GM21367 (cell line): ENCODE measurements at regions not wholly inside any gene's neighbourhood (a gene's known extent, or its start where the extent isn't known, plus 50 kb on each side); places are given as distances from the start of the nearest gene placed in this dataset.
A peak's percentile ranks its signal among the peaks of the same experiment; 100 is the strongest.

Source experiments
- ATAC-seq: cut with Tn5 transposase; IDR thresholded peaks from one replicate; pipeline ENCODE4 v1.9.1; 2021; ENCODE audit not compliant: unreplicated experiment

- ATAC-seq, result no peak
Observed at GRCh38 chr12:24724814-24725213, 224.1 kb downstream of the BCAT1 start.

- ATAC-seq, result no peak
Observed at GRCh38 chr12:24723759-24724158, 225.1 kb downstream of the BCAT1 start.

GRCh38 chr12:24721191-24721590 lies 227.7 kb downstream of the BCAT1 start:
- no peak for ATAC-seq

GRCh38 chr12:24719293-24719721 lies 229.6 kb downstream of the BCAT1 start:
- ATAC-seq, result peak; percentile 88

GRCh38 chr12:24718617-24719016 lies 230.3 kb downstream of the BCAT1 start:
- ATAC-seq, result no peak

GRCh38 chr12:24714237-24714636 lies 234.7 kb downstream of the BCAT1 start:
- no peak for ATAC-seq

- no peak for ATAC-seq
Observed at GRCh38 chr12:24711056-24712008, 237.6 kb downstream of the BCAT1 start.

GRCh38 chr12:24709216-24709615 lies 239.7 kb downstream of the BCAT1 start:
- no peak for ATAC-seq

- ATAC-seq, result no peak
Observed at GRCh38 chr12:24708718-24709117, 240.2 kb downstream of the BCAT1 start.

GRCh38 chr12:24708043-24708442 lies 240.9 kb downstream of the BCAT1 start:
- no peak for ATAC-seq

- no peak for ATAC-seq
Observed at GRCh38 chr12:24707334-24707733, 241.6 kb downstream of the BCAT1 start.

- peak; percentile 98 for ATAC-seq
Observed at GRCh38 chr12:24705741-24706358, 243.1 kb downstream of the BCAT1 start.

GRCh38 chr12:24705216-24705615 lies 243.7 kb downstream of the BCAT1 start:
- no peak for ATAC-seq

- ATAC-seq, result no peak
Observed at GRCh38 chr12:24701343-24701742, 247.6 kb downstream of the BCAT1 start.

- no peak for ATAC-seq
Observed at GRCh38 chr12:24698972-24699371, 249.9 kb downstream of the BCAT1 start.

- no peak for ATAC-seq
Observed at GRCh38 chr12:24697769-24698168, 251.1 kb downstream of the BCAT1 start.

- no peak for ATAC-seq
Observed at GRCh38 chr12:24697295-24697694, 251.6 kb downstream of the BCAT1 start.

- ATAC-seq, result no peak
Observed at GRCh38 chr12:24696800-24697199, 252.1 kb downstream of the BCAT1 start.

GRCh38 chr12:24695657-24696329 lies 253.1 kb downstream of the BCAT1 start:
- no peak for ATAC-seq

GRCh38 chr12:24695103-24695502 lies 253.8 kb downstream of the BCAT1 start:
- ATAC-seq, result no peak

GRCh38 chr12:24688601-24689000 lies 260.3 kb downstream of the BCAT1 start:
- no peak for ATAC-seq

- no peak for ATAC-seq
Observed at GRCh38 chr12:24681570-24681969, 267.3 kb downstream of the BCAT1 start.
